Right atrium auricular region (tissue), 2 donors: ENCODE measurements at regions not wholly inside any gene's neighbourhood (a gene's known extent, or its start where the extent isn't known, plus 50 kb on each side); places are given as distances from the start of the nearest gene placed in this dataset.

ENCODE experiments used
- DNase-seq: peaks from one replicate; pipeline ENCODE4 v3.0.0-alpha.2; 2019; ENCODE audit warnings: low spot score
- H3K27ac ChIP-seq, 2 donors: fragments of 200-600 bp; sonication (generic); 1 replicate in 1 of 2; 2 replicates in 1 of 2; pipeline ENCODE4 v1.5.1; 2016 to 2019
- H3K27me3 ChIP-seq, 2 donors: fragments of 200-600 bp; sonication (generic); one replicate each; pipeline versions ENCODE4 v1.5.1 to v1.6.0; 2017 to 2019
- H3K36me3 ChIP-seq: fragments of 200-600 bp; sonication (generic); one replicate; pipeline ENCODE4 v1.5.1; 2016
- H3K4me1 ChIP-seq, 2 donors: fragments of 200-600 bp; sonication (generic); one replicate each; pipeline versions ENCODE4 v1.5.1 to v1.6.0; 2017 to 2019
- H3K4me3 ChIP-seq, 2 donors: fragments of 200-600 bp; sonication (generic); 1 replicate in 1 of 2; 2 replicates in 1 of 2; pipeline ENCODE4 v1.5.1; 2017 to 2019; ENCODE audit warnings: mild to moderate bottlenecking in 1 of 2, moderate library complexity in 1 of 2
- H3K9me3 ChIP-seq, 2 donors: fragments of 200-600 bp; sonication (generic); one replicate each; pipeline ENCODE4 v1.5.1; 2019
- TF ChIP-seq, protein P1 (sequence below), 2 donors: fragments of 200-600 bp; sonication (generic); IDR thresholded peaks; one replicate each; pipeline ENCODE4 v1.5.1; 2019; ENCODE audit warnings: antibody characterized with exemption in 2 of 2

DNA sequence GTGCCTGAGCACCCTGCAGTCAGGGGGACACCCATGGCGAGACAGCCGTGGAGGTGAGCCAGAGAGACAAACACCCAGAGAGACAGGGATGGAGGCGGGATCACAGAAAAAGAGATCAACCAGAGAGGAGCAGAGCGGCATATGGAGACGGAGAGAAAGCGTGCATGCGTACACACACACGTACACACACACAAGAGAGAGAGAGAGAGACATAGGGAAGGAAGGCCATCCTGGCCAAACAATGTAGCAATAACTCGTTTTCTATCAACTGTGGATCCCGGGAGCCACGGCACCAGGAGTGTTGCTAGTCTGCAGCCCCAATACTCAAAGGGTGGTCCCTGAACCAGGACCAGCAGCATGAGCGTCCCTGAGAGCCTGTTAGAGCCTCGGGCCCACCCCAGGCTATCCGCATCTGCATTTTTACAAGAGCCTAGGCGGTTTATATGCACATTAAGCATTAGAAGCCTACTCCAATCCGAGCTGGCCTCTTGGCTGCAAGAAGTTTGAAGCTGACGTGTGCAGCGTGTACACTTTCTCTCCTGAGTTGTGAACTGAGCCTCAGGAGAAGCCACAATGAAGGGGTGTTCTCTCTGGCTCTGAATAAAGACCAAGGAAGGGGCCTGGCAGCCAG, 50.1 kb upstream of the MYCN start:
- TF ChIP-seq, protein P1, sequence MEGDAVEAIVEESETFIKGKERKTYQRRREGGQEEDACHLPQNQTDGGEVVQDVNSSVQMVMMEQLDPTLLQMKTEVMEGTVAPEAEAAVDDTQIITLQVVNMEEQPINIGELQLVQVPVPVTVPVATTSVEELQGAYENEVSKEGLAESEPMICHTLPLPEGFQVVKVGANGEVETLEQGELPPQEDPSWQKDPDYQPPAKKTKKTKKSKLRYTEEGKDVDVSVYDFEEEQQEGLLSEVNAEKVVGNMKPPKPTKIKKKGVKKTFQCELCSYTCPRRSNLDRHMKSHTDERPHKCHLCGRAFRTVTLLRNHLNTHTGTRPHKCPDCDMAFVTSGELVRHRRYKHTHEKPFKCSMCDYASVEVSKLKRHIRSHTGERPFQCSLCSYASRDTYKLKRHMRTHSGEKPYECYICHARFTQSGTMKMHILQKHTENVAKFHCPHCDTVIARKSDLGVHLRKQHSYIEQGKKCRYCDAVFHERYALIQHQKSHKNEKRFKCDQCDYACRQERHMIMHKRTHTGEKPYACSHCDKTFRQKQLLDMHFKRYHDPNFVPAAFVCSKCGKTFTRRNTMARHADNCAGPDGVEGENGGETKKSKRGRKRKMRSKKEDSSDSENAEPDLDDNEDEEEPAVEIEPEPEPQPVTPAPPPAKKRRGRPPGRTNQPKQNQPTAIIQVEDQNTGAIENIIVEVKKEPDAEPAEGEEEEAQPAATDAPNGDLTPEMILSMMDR (IDR thresholded peaks at IDR 0.05) = no peak
- no peak overlapping the region for H3K4me3 ChIP-seq

More for the DNA sequence above, 50.1 kb upstream of the MYCN start:
- no peaks in the 10 kb centered on the region for H3K4me1 ChIP-seq
- no peaks in the 10 kb centered on the region for H3K9me3 ChIP-seq
- H3K27me3 ChIP-seq = no peaks in the 10 kb centered on the region
- no peak overlapping the region for H3K27ac ChIP-seq
- H3K36me3 ChIP-seq = no peaks in the 10 kb centered on the region
- no peak for DNase-seq
